Panc1 (cell line): ENCODE measurements at regions not wholly inside any gene's neighbourhood (a gene's known extent, or its start where the extent isn't known, plus 50 kb on each side); places are given as distances from the start of the nearest gene placed in this dataset.

Experiments used
- ATAC-seq: fragments of 200-7000 bp; cut with Tn5 transposase; 2 replicates; pipeline ENCODE4 v1.9.1; 2020; ENCODE audit warnings: mild to moderate bottlenecking, moderate library complexity
- BruUV-seq: library from RNA; stranded (reverse); fragments of 400-500 nt; replicated peaks from 2 replicates; lab custom pipeline; 2021; lab: Mats Ljungman, UMichigan
- CTCF ChIA-PET: fragments of 300-600 bp; sonication (Branson Sonifier 250); formaldehyde crosslinking; loops from one replicate; lab custom pipeline; 2022; ENCODE audit warnings: antibody characterized with exemption; lab: Charles Lee
- POLR2A ChIA-PET: fragments of 300-600 bp; sonication (Branson Sonifier 250); formaldehyde crosslinking; loops from one replicate; lab custom pipeline; 2022; ENCODE audit warnings: antibody characterized with exemption; lab: Charles Lee
- DNase-seq: peaks from one replicate; pipeline ENCODE4 v3.0.0-alpha.2; 2010; ENCODE audit warnings: low read depth, low spot score
- H3K27ac ChIP-seq: 2 replicates; pipeline ENCODE4 v1.5.1; 2011; ENCODE audit warnings: mild to moderate bottlenecking, low read length, inconsistent platforms
- H3K27me3 ChIP-seq: fragments of 200-500 bp; sonication (Bioruptor generic); 2 replicates; pipeline ENCODE4 v1.6.0; 2014; ENCODE audit warnings: low read length, inconsistent platforms; ENCODE audit not compliant: control insufficient read depth, insufficient read depth
- H3K36me3 ChIP-seq: fragments of 200-500 bp; sonication (Bioruptor generic); 2 replicates; pipeline ENCODE4 v1.5.1; 2014; ENCODE audit warnings: inconsistent platforms, mild to moderate bottlenecking, low read length, moderate library complexity; ENCODE audit not compliant: control insufficient read depth, insufficient read depth
- H3K4me1 ChIP-seq: 2 replicates; pipeline ENCODE4 v1.5.1; 2011; ENCODE audit warnings: inconsistent platforms, mild to moderate bottlenecking, low read length, moderate library complexity; ENCODE audit not compliant: control insufficient read depth, insufficient read depth
- H3K4me3 ChIP-seq, 2 experiments: 2 replicates each; pipeline ENCODE4 v1.5.1; 2011 to 2012; ENCODE audit warnings: low read depth in 2 of 2, low read length in 2 of 2, mild to moderate bottlenecking in 2 of 2, inconsistent platforms in 1 of 2, moderate library complexity in 1 of 2
- H3K9me3 ChIP-seq: fragments of 200-500 bp; sonication (Bioruptor generic); 2 replicates; pipeline ENCODE4 v1.5.1; 2014; ENCODE audit warnings: low read depth, mild to moderate bottlenecking, inconsistent platforms, low read length, moderate library complexity; ENCODE audit not compliant: control insufficient read depth, insufficient read depth
- CTCF ChIP-seq: fragments of 450-650 bp; IDR thresholded peaks from 2 replicates; pipeline ENCODE4 v1.5.1; 2017; ENCODE audit warnings: mild to moderate bottlenecking
- POLR2AphosphoS5 ChIP-seq: IDR thresholded peaks from 2 replicates; pipeline ENCODE4 v1.6.1; 2012; ENCODE audit warnings: mild to moderate bottlenecking, low read depth, low read length, moderate library complexity
- SIN3A ChIP-seq: IDR thresholded peaks from 2 replicates; pipeline ENCODE4 v1.6.1; 2012; ENCODE audit warnings: low read depth, mild to moderate bottlenecking, low read length, moderate library complexity, borderline replicate concordance; ENCODE audit not compliant: insufficient read depth
- TCF7L2 ChIP-seq: IDR thresholded peaks from 2 replicates; pipeline ENCODE4 v1.6.1; 2011; ENCODE audit warnings: mild to moderate bottlenecking, low read depth, low read length, inconsistent platforms
- in situ Hi-C: cut with HindIII; loops from 2 replicates; pipeline ENCODE4 v1.10.0; 2016; ENCODE audit warnings: low sequenced_read_pairs, low pct_unique_long_range_greater_than_20kb
- intact Hi-C: fragments of 100-400 bp; cut with micrococcal nuclease; formaldehyde crosslinking; loops from one replicate; pipeline ENCODE4 v1.10.0; 2022; ENCODE audit not compliant: unreplicated experiment
- TF ChIP-seq, protein P1 (sequence below), 2 experiments: IDR thresholded peaks; 2 replicates each; pipeline ENCODE4 v1.6.1; 2011 to 2012; ENCODE audit warnings: low read depth in 2 of 2, control low read depth in 1 of 2, low read length in 1 of 2, mild to moderate bottlenecking in 1 of 2, moderate library complexity in 1 of 2; ENCODE audit not compliant: insufficient read depth in 1 of 2

DNA sequence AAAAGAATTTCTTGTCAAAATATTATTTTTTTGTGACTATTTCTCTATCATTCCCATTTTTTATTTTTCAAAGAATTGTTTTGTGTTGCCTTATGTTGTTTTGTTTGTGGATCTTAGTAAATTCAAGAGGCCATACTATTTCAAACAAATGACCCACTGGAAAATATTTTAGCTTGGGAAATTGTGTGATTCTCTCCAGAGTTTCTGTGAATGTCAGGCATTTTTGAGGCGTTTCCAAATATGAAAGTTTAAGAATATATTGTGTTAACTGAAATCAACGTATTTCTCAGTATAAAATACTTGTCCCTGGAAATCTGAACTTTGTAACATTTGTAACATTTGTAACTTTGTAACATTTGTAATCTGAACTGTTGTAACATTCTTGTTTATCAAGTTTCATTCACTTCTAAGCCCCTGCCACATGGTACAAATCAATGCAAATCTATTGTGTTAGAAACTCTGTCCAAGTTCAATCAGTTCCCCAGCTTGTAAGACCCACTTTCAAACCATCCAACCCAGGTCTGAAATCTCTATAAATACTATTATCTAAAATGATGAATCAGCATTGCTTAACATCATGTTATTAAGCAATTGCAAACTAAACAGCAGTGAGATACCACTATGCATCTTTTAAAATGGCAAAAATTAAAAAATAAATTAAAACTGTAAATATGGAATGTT is 465.4 kb upstream of the GRID2 start:
- in situ Hi-C loops (no loop called here), intact Hi-C loops (no loop called here)
- CTCF ChIA-PET = no interaction called here
- no peak overlapping the region for H3K4me3 ChIP-seq
- DNase-seq = no peak
- no peaks in the 10 kb centered on the region for H3K4me1 ChIP-seq
- H3K27ac ChIP-seq = no peak overlapping the region
- H3K27me3 ChIP-seq = no peaks in the 10 kb centered on the region
- H3K9me3 ChIP-seq = no peaks in the 10 kb centered on the region
- TF ChIP-seq SIN3A (no peak), CTCF (no peak), POLR2AphosphoS5 (no peak), TCF7L2 (no peak)
- TF ChIP-seq, protein P1, sequence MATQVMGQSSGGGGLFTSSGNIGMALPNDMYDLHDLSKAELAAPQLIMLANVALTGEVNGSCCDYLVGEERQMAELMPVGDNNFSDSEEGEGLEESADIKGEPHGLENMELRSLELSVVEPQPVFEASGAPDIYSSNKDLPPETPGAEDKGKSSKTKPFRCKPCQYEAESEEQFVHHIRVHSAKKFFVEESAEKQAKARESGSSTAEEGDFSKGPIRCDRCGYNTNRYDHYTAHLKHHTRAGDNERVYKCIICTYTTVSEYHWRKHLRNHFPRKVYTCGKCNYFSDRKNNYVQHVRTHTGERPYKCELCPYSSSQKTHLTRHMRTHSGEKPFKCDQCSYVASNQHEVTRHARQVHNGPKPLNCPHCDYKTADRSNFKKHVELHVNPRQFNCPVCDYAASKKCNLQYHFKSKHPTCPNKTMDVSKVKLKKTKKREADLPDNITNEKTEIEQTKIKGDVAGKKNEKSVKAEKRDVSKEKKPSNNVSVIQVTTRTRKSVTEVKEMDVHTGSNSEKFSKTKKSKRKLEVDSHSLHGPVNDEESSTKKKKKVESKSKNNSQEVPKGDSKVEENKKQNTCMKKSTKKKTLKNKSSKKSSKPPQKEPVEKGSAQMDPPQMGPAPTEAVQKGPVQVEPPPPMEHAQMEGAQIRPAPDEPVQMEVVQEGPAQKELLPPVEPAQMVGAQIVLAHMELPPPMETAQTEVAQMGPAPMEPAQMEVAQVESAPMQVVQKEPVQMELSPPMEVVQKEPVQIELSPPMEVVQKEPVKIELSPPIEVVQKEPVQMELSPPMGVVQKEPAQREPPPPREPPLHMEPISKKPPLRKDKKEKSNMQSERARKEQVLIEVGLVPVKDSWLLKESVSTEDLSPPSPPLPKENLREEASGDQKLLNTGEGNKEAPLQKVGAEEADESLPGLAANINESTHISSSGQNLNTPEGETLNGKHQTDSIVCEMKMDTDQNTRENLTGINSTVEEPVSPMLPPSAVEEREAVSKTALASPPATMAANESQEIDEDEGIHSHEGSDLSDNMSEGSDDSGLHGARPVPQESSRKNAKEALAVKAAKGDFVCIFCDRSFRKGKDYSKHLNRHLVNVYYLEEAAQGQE (IDR thresholded peaks at IDR 0.05; ENCODE audit: insufficient read depth in 1 of 2, low read depth in 2 of 2, low read length in 1 of 2) = no peak
- POLR2A ChIA-PET = no interaction called here
- no peak for ATAC-seq
- BruUV-seq = no TSS peak
- H3K36me3 ChIP-seq = no peaks in the 10 kb centered on the region

DNA sequence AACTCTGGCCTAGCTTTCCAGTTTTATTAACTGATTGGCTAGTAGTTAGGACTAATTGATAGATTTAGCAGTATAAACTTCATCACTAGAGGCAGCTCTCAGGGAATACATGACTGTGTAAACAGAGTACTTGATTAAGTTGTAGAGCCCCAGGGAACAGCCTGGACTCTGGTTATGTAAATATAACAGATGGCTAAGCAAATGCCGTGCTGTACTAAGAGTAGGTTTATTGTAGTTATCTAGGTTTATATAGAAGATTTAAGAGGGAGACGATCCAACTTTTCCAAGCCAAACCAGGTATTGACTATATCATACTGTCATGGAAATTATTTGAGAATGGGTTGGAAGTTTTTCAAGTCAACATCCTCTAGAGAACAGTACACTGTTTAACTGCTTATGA is 463.4 kb upstream of the GRID2 start:
- ATAC-seq (no peak), DNase-seq (no peak)
- Histone ChIP-seq H3K27me3 (no peaks in the 10 kb centered on the region), H3K4me3 (no peak overlapping the region), H3K36me3 (no peaks in the 10 kb centered on the region), H3K9me3 (no peaks in the 10 kb centered on the region), H3K27ac (no peak overlapping the region), H3K4me1 (no peaks in the 10 kb centered on the region)
- ChIA-PET CTCF (no interaction called here), POLR2A (no interaction called here)
- no peak for TF ChIP-seq CTCF
- no peak for TF ChIP-seq POLR2AphosphoS5
- TF ChIP-seq TCF7L2 = no peak
- TF ChIP-seq SIN3A = no peak
- TF ChIP-seq, protein P1 (IDR thresholded peaks at IDR 0.05; ENCODE audit: insufficient read depth in 1 of 2, low read depth in 2 of 2, low read length in 1 of 2) = no peak
- in situ Hi-C loops (no loop called here), intact Hi-C loops (no loop called here)
- no TSS peak for BruUV-seq
